ENCODE measurements at regions not wholly inside any gene's neighbourhood (a gene's known extent, or its start where the extent isn't known, plus 50 kb on each side); places are given as distances from the start of the nearest gene placed in this dataset.
A peak's percentile ranks its signal among the peaks of the same experiment; 100 is the strongest.

- CTCF ChIA-PET, result no interaction called here
- Histone ChIP-seq H3K4me3 (ENCODE audit: low read length) (no peak overlapping the region), H3K9me3 (ENCODE audit: low read length) (no peaks in the 10 kb centered on the region), H3K27ac (ENCODE audit: low read depth, low read length) (no peak overlapping the region), H3K4me1 (ENCODE audit: insufficient read depth, low read length) (no peaks in the 10 kb centered on the region), H3K27me3 (ENCODE audit: insufficient read depth, low read length, poor library complexity, severe bottlenecking) (no peaks in the 10 kb centered on the region), H3K36me3 (ENCODE audit: insufficient read depth, low read length) (no peaks in the 10 kb centered on the region)
- no peak overlapping the region for H3K4me3 Mint-ChIP-seq
- H3K27me3 Mint-ChIP-seq, result peaks cover 10 to 20% of the 10 kb centered on the region in 2 donors
- POLR2A ChIA-PET, result no interaction called here
- no peak for DNase-seq
- no peak overlapping the region for H3K27ac Mint-ChIP-seq
- H3K36me3 Mint-ChIP-seq, result no peaks in the 10 kb centered on the region
- H3K9me3 Mint-ChIP-seq, result no peaks in the 10 kb centered on the region
- H3K4me1 Mint-ChIP-seq, result peaks cover 11 to 21% (median 17%) of the 10 kb centered on the region in 3 donors
Observed at GRCh38 chr10:78251016-78251385, 217.3 kb downstream of the RPS24 start.

- H3K27me3 Mint-ChIP-seq, result peaks cover 10 to 20% of the 10 kb centered on the region in 2 donors
- no peaks in the 10 kb centered on the region for H3K9me3 Mint-ChIP-seq
- no peak for DNase-seq
- H3K4me1 ChIP-seq (ENCODE audit: insufficient read depth, low read length), result no peaks in the 10 kb centered on the region
- no peaks in the 10 kb centered on the region for H3K36me3 ChIP-seq (ENCODE audit: insufficient read depth, low read length)
- H3K27ac ChIP-seq (ENCODE audit: low read depth, low read length), result no peak overlapping the region
- H3K27me3 ChIP-seq (ENCODE audit: insufficient read depth, low read length, poor library complexity, severe bottlenecking), result no peaks in the 10 kb centered on the region
- CTCF ChIA-PET, result no interaction called here
- H3K4me3 ChIP-seq (ENCODE audit: low read length), result no peak overlapping the region
- no peaks in the 10 kb centered on the region for H3K9me3 ChIP-seq (ENCODE audit: low read length)
- POLR2A ChIA-PET, result no interaction called here
- no peak overlapping the region for H3K4me3 Mint-ChIP-seq
- H3K36me3 Mint-ChIP-seq, result no peaks in the 10 kb centered on the region
- H3K27ac Mint-ChIP-seq, result peak overlapping the region in 1 of 8 donors; percentile 5
- H3K4me1 Mint-ChIP-seq, result peaks cover 11 to 21% (median 17%) of the 10 kb centered on the region in 3 donors
Observed at GRCh38 chr10:78252286-78252685, 218.6 kb downstream of the RPS24 start.

- Histone ChIP-seq H3K4me1 (ENCODE audit: insufficient read depth, low read length) (no peaks in the 10 kb centered on the region), H3K27ac (ENCODE audit: low read depth, low read length) (no peak overlapping the region), H3K4me3 (ENCODE audit: low read length) (no peak overlapping the region), H3K9me3 (ENCODE audit: low read length) (no peaks in the 10 kb centered on the region), H3K27me3 (ENCODE audit: insufficient read depth, low read length, poor library complexity, severe bottlenecking) (no peaks in the 10 kb centered on the region), H3K36me3 (ENCODE audit: insufficient read depth, low read length) (no peaks in the 10 kb centered on the region)
- Mint-ChIP-seq H3K4me3 (no peak overlapping the region), H3K36me3 (no peaks in the 10 kb centered on the region), H3K27me3 (peaks cover 9 to 11% of the 10 kb centered on the region in 2 donors), H3K27ac (no peak overlapping the region), H3K4me1 (peaks cover 11 to 21% (median 17%) of the 10 kb centered on the region in 3 donors), H3K9me3 (no peaks in the 10 kb centered on the region)
- POLR2A ChIA-PET, result no interaction called here
- DNase-seq, result no peak
- CTCF ChIA-PET, result no interaction called here
Observed at GRCh38 chr10:78253063-78253853, 219.6 kb downstream of the RPS24 start.

- Histone ChIP-seq H3K27ac (ENCODE audit: low read depth, low read length) (no peak overlapping the region), H3K4me3 (ENCODE audit: low read length) (no peak overlapping the region), H3K36me3 (ENCODE audit: insufficient read depth, low read length) (no peaks in the 10 kb centered on the region), H3K27me3 (ENCODE audit: insufficient read depth, low read length, poor library complexity, severe bottlenecking) (no peaks in the 10 kb centered on the region), H3K4me1 (ENCODE audit: insufficient read depth, low read length) (no peaks in the 10 kb centered on the region), H3K9me3 (ENCODE audit: low read length) (no peaks in the 10 kb centered on the region)
- peaks cover 8 to 16% of the 10 kb centered on the region in 2 donors for H3K27me3 Mint-ChIP-seq
- peaks cover 11 to 17% (median 14%) of the 10 kb centered on the region in 3 donors for H3K4me1 Mint-ChIP-seq
- H3K36me3 Mint-ChIP-seq, result no peaks in the 10 kb centered on the region
- POLR2A ChIA-PET, result no interaction called here
- no peak for DNase-seq
- no peak overlapping the region for H3K4me3 Mint-ChIP-seq
- no peaks in the 10 kb centered on the region for H3K9me3 Mint-ChIP-seq
- H3K27ac Mint-ChIP-seq, result no peak overlapping the region
- CTCF ChIA-PET, result no interaction called here
Observed at GRCh38 chr10:78254013-78254412, 220.3 kb downstream of the RPS24 start.

- Histone ChIP-seq H3K4me3 (ENCODE audit: low read length) (no peak overlapping the region), H3K4me1 (ENCODE audit: insufficient read depth, low read length) (no peaks in the 10 kb centered on the region), H3K36me3 (ENCODE audit: insufficient read depth, low read length) (no peaks in the 10 kb centered on the region), H3K27ac (ENCODE audit: low read depth, low read length) (no peak overlapping the region), H3K9me3 (ENCODE audit: low read length) (no peaks in the 10 kb centered on the region), H3K27me3 (ENCODE audit: insufficient read depth, low read length, poor library complexity, severe bottlenecking) (no peaks in the 10 kb centered on the region)
- Mint-ChIP-seq H3K4me1 (peaks cover 6 to 8% (median 7%) of the 10 kb centered on the region in 3 donors), H3K27ac (no peak overlapping the region), H3K4me3 (no peak overlapping the region), H3K36me3 (no peaks in the 10 kb centered on the region), H3K9me3 (no peaks in the 10 kb centered on the region), H3K27me3 (peaks cover 4 to 19% of the 10 kb centered on the region in 2 donors)
- ChIA-PET POLR2A (no interaction called here), CTCF (no interaction called here)
- DNase-seq, result no peak
Observed at GRCh38 chr10:78255214-78255613, 221.6 kb downstream of the RPS24 start.

- CTCF ChIA-PET, result no interaction called here
- H3K4me3 Mint-ChIP-seq, result no peak overlapping the region
- no peaks in the 10 kb centered on the region for H3K9me3 ChIP-seq (ENCODE audit: low read length)
Observed at GRCh38 chr10:78255796-78256638, 222.4 kb downstream of the RPS24 start.

GRCh38 chr10:78258323-78259030 lies 224.8 kb downstream of the RPS24 start:
- Histone ChIP-seq H3K4me3 (ENCODE audit: low read length) (no peak overlapping the region), H3K27me3 (ENCODE audit: insufficient read depth, low read length, poor library complexity, severe bottlenecking) (no peaks in the 10 kb centered on the region), H3K9me3 (ENCODE audit: low read length) (no peaks in the 10 kb centered on the region), H3K4me1 (ENCODE audit: insufficient read depth, low read length) (no peaks in the 10 kb centered on the region), H3K27ac (ENCODE audit: low read depth, low read length) (no peak overlapping the region), H3K36me3 (ENCODE audit: insufficient read depth, low read length) (no peaks in the 10 kb centered on the region)
- Mint-ChIP-seq H3K9me3 (no peaks in the 10 kb centered on the region), H3K4me3 (no peak overlapping the region), H3K27ac (no peak overlapping the region), H3K27me3 (peaks cover 0 to 17% of the 10 kb centered on the region in 2 donors), H3K4me1 (no peaks in the 10 kb centered on the region), H3K36me3 (no peaks in the 10 kb centered on the region)
- ChIA-PET CTCF (interaction anchor here (1.5 to 2.2 kb wide), 2 partner anchors 399 to 937 kb away, joined by 4 to 8 read pairs; no protein-coding TSS in a partner anchor), POLR2A (no interaction called here)
- no peak for DNase-seq

More at GRCh38 chr10:78255796-78256638, 222.4 kb downstream of the RPS24 start:
- Histone ChIP-seq H3K27me3 (ENCODE audit: insufficient read depth, low read length, poor library complexity, severe bottlenecking) (no peaks in the 10 kb centered on the region), H3K27ac (ENCODE audit: low read depth, low read length) (no peak overlapping the region), H3K4me3 (ENCODE audit: low read length) (no peak overlapping the region), H3K4me1 (ENCODE audit: insufficient read depth, low read length) (no peaks in the 10 kb centered on the region), H3K36me3 (ENCODE audit: insufficient read depth, low read length) (no peaks in the 10 kb centered on the region)
- H3K4me1 Mint-ChIP-seq, result peaks cover 0 to 2% (median under 1%) of the 10 kb centered on the region in 3 donors
- no peak for DNase-seq
- H3K36me3 Mint-ChIP-seq, result no peaks in the 10 kb centered on the region
- H3K27ac Mint-ChIP-seq, result no peak overlapping the region
- H3K9me3 Mint-ChIP-seq, result no peaks in the 10 kb centered on the region
- POLR2A ChIA-PET, result no interaction called here
- H3K27me3 Mint-ChIP-seq, result peaks cover 2 to 22% of the 10 kb centered on the region in 2 donors

GRCh38 chr10:78259391-78259790 lies 225.7 kb downstream of the RPS24 start:
- no peaks in the 10 kb centered on the region for H3K27me3 ChIP-seq (ENCODE audit: insufficient read depth, low read length, poor library complexity, severe bottlenecking)
- no peaks in the 10 kb centered on the region for H3K4me1 ChIP-seq (ENCODE audit: insufficient read depth, low read length)
- ChIA-PET POLR2A (no interaction called here), CTCF (interaction anchor here (1.5 to 2.2 kb wide), 2 partner anchors 398 to 936 kb away, joined by 4 to 8 read pairs; no protein-coding TSS in a partner anchor)
- Mint-ChIP-seq H3K36me3 (no peaks in the 10 kb centered on the region), H3K4me1 (no peaks in the 10 kb centered on the region), H3K4me3 (no peak overlapping the region), H3K9me3 (no peaks in the 10 kb centered on the region), H3K27me3 (peaks cover 0 to 11% of the 10 kb centered on the region in 2 donors), H3K27ac (no peak overlapping the region)
- H3K4me3 ChIP-seq (ENCODE audit: low read length), result no peak overlapping the region
- no peaks in the 10 kb centered on the region for H3K36me3 ChIP-seq (ENCODE audit: insufficient read depth, low read length)
- no peaks in the 10 kb centered on the region for H3K9me3 ChIP-seq (ENCODE audit: low read length)
- DNase-seq, result no peak
- no peak overlapping the region for H3K27ac ChIP-seq (ENCODE audit: low read depth, low read length)

Data from CD8-positive, alpha-beta memory T cell (primary cell).